SK-N-SH (cell line): ENCODE measurements at regions not wholly inside any gene's neighbourhood (a gene's known extent, or its start where the extent isn't known, plus 50 kb on each side); places are given as distances from the start of the nearest gene placed in this dataset.

Experiments
- CHD2 ChIP-seq: fragments of 150-350 bp; IDR thresholded peaks from 2 replicates; pipeline ENCODE4 v1.6.1; 2018; ENCODE audit warnings: low read length; ENCODE audit not compliant: partially characterized antibody
- FOXJ3 ChIP-seq: sonication (generic); formaldehyde crosslinking; IDR thresholded peaks from 2 replicates; pipeline ENCODE4 v1.5.1; 2020; ENCODE audit warnings: mild to moderate bottlenecking, missing genetic modification reagents
- GATA2 ChIP-seq: sonication (generic); formaldehyde crosslinking; IDR thresholded peaks from 2 replicates; pipeline ENCODE4 v1.5.0; 2020; ENCODE audit warnings: mild to moderate bottlenecking, missing genetic modification reagents
- NRF1 ChIP-seq: IDR thresholded peaks from 2 replicates; pipeline ENCODE4 v1.6.1; 2012; ENCODE audit warnings: low read depth, mild to moderate bottlenecking, low read length
- POLR2AphosphoS5 ChIP-seq: IDR thresholded peaks from 2 replicates; pipeline ENCODE4 v1.6.1; 2012; ENCODE audit warnings: low read depth, low read length
- RAD21 ChIP-seq: IDR thresholded peaks from 2 replicates; pipeline ENCODE4 v1.6.1; 2012; ENCODE audit warnings: mild to moderate bottlenecking, low read length
- RCOR1 ChIP-seq: fragments of 150-350 bp; IDR thresholded peaks from 2 replicates; pipeline ENCODE4 v1.6.1; 2017; ENCODE audit warnings: antibody characterized with exemption, low read length
- RXRA ChIP-seq: IDR thresholded peaks from 2 replicates; pipeline ENCODE4 v1.4.0; 2012; ENCODE audit warnings: low read depth, mild to moderate bottlenecking, borderline replicate concordance
- SIN3A ChIP-seq: IDR thresholded peaks from 2 replicates; pipeline ENCODE4 v1.6.1; 2012; ENCODE audit warnings: low read depth, mild to moderate bottlenecking, low read length, moderate library complexity, borderline replicate concordance
- SMC3 ChIP-seq: IDR thresholded peaks from 2 replicates; pipeline ENCODE4 v1.6.1; 2012; ENCODE audit warnings: low read depth, low read length, improper control_type of control experiment
- TAF1 ChIP-seq: IDR thresholded peaks from 2 replicates; pipeline ENCODE4 v1.6.1; 2012; ENCODE audit warnings: low read depth, mild to moderate bottlenecking, low read length, moderate library complexity, borderline replicate concordance
- TF ChIP-seq, protein P1 (sequence below): fragments of 200-600 bp; sonication (generic); IDR thresholded peaks from 2 replicates; pipeline ENCODE4 v1.6.1; 2017; ENCODE audit warnings: antibody characterized with exemption, mild to moderate bottlenecking, moderate library complexity
- TF ChIP-seq, protein P2 (sequence below): IDR thresholded peaks from 2 replicates; pipeline ENCODE4 v1.6.1; 2012; ENCODE audit warnings: mild to moderate bottlenecking, low read depth, low read length, moderate library complexity
- TF ChIP-seq, protein P3 (sequence below): IDR thresholded peaks from 2 replicates; pipeline ENCODE4 v1.4.0; 2012; ENCODE audit warnings: low read depth, borderline replicate concordance

DNA sequence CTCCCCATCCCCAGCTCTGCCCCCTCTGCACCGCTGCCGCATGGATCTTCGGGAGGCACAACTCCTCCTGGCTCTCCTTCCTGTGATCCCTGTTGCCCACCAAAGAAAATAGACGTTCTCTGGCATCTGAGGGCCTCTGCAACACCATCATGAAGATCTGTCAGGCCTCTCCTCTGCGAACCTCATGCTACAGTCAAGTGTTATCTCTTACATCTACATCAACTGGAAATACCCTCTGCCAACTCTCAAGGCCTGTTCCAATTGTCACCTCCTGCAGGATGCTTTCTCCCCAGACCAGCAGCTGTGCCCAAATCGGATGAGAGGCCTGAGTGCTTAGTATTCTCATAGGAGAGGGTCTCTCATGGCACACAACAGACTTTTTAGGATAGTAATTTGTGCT, 478.4 kb downstream of the BCL11A start:
- TF ChIP-seq, protein P1, sequence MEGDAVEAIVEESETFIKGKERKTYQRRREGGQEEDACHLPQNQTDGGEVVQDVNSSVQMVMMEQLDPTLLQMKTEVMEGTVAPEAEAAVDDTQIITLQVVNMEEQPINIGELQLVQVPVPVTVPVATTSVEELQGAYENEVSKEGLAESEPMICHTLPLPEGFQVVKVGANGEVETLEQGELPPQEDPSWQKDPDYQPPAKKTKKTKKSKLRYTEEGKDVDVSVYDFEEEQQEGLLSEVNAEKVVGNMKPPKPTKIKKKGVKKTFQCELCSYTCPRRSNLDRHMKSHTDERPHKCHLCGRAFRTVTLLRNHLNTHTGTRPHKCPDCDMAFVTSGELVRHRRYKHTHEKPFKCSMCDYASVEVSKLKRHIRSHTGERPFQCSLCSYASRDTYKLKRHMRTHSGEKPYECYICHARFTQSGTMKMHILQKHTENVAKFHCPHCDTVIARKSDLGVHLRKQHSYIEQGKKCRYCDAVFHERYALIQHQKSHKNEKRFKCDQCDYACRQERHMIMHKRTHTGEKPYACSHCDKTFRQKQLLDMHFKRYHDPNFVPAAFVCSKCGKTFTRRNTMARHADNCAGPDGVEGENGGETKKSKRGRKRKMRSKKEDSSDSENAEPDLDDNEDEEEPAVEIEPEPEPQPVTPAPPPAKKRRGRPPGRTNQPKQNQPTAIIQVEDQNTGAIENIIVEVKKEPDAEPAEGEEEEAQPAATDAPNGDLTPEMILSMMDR: no peak
- TF ChIP-seq NRF1: no peak
- TF ChIP-seq CHD2: no peak
- TF ChIP-seq POLR2AphosphoS5: no peak
- TF ChIP-seq, protein P2, sequence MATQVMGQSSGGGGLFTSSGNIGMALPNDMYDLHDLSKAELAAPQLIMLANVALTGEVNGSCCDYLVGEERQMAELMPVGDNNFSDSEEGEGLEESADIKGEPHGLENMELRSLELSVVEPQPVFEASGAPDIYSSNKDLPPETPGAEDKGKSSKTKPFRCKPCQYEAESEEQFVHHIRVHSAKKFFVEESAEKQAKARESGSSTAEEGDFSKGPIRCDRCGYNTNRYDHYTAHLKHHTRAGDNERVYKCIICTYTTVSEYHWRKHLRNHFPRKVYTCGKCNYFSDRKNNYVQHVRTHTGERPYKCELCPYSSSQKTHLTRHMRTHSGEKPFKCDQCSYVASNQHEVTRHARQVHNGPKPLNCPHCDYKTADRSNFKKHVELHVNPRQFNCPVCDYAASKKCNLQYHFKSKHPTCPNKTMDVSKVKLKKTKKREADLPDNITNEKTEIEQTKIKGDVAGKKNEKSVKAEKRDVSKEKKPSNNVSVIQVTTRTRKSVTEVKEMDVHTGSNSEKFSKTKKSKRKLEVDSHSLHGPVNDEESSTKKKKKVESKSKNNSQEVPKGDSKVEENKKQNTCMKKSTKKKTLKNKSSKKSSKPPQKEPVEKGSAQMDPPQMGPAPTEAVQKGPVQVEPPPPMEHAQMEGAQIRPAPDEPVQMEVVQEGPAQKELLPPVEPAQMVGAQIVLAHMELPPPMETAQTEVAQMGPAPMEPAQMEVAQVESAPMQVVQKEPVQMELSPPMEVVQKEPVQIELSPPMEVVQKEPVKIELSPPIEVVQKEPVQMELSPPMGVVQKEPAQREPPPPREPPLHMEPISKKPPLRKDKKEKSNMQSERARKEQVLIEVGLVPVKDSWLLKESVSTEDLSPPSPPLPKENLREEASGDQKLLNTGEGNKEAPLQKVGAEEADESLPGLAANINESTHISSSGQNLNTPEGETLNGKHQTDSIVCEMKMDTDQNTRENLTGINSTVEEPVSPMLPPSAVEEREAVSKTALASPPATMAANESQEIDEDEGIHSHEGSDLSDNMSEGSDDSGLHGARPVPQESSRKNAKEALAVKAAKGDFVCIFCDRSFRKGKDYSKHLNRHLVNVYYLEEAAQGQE: no peak
- no peak for TF ChIP-seq RAD21
- TF ChIP-seq RCOR1: no peak
- TF ChIP-seq GATA2 (CRISPR knock-in tag): no peak
- no peak for TF ChIP-seq FOXJ3 (CRISPR knock-in tag)
- TF ChIP-seq SMC3: no peak
- no peak for TF ChIP-seq RXRA
- TF ChIP-seq, protein P3, sequence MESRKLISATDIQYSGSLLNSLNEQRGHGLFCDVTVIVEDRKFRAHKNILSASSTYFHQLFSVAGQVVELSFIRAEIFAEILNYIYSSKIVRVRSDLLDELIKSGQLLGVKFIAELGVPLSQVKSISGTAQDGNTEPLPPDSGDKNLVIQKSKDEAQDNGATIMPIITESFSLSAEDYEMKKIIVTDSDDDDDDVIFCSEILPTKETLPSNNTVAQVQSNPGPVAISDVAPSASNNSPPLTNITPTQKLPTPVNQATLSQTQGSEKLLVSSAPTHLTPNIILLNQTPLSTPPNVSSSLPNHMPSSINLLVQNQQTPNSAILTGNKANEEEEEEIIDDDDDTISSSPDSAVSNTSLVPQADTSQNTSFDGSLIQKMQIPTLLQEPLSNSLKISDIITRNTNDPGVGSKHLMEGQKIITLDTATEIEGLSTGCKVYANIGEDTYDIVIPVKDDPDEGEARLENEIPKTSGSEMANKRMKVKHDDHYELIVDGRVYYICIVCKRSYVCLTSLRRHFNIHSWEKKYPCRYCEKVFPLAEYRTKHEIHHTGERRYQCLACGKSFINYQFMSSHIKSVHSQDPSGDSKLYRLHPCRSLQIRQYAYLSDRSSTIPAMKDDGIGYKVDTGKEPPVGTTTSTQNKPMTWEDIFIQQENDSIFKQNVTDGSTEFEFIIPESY: no peak
- no peak for TF ChIP-seq TAF1
- TF ChIP-seq SIN3A: no peak
